Astrocyte of the spinal cord (primary cell): ENCODE measurements at regions not wholly inside any gene's neighbourhood (a gene's known extent, or its start where the extent isn't known, plus 50 kb on each side); places are given as distances from the start of the nearest gene placed in this dataset.

Experiments used
- DNase-seq: peaks from one replicate; pipeline ENCODE4 v3.0.0; 2011; ENCODE audit warnings: low read depth, low spot score
- H3K4me3 ChIP-seq: 2 replicates; pipeline ENCODE4 v1.5.1; 2011; ENCODE audit warnings: low read depth, mild to moderate bottlenecking, low read length, moderate library complexity
- in situ Hi-C: cut with HindIII; loops from 2 replicates; pipeline ENCODE4 v1.10.0; 2017; ENCODE audit warnings: low sequenced_read_pairs
- TF ChIP-seq, protein P1 (sequence below): IDR thresholded peaks from 2 replicates; pipeline ENCODE4 v1.5.1; 2012; ENCODE audit warnings: low read depth, mild to moderate bottlenecking, low read length, inconsistent platforms

DNA sequence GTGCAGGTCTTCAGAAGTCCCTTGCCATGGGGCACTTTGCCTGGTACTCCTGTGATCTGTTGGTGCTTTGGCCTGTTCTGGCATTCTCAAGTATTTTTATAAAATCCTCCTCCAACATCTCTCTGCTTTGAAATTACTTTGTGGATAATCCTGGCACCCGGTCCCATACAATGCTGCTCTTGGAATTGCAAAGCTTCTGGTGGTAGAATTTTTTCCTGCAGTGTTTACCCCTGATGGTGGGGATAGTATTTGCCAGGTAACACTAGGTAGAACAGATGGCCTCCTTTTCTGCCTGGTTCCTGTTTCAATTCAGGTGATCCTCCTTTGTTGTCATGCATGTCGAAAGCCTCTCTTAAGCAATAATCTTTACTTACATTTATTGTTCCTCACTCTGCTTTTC, 109.8 kb upstream of the ATP10B start:
- TF ChIP-seq, protein P1, sequence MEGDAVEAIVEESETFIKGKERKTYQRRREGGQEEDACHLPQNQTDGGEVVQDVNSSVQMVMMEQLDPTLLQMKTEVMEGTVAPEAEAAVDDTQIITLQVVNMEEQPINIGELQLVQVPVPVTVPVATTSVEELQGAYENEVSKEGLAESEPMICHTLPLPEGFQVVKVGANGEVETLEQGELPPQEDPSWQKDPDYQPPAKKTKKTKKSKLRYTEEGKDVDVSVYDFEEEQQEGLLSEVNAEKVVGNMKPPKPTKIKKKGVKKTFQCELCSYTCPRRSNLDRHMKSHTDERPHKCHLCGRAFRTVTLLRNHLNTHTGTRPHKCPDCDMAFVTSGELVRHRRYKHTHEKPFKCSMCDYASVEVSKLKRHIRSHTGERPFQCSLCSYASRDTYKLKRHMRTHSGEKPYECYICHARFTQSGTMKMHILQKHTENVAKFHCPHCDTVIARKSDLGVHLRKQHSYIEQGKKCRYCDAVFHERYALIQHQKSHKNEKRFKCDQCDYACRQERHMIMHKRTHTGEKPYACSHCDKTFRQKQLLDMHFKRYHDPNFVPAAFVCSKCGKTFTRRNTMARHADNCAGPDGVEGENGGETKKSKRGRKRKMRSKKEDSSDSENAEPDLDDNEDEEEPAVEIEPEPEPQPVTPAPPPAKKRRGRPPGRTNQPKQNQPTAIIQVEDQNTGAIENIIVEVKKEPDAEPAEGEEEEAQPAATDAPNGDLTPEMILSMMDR, result no peak
- H3K4me3 ChIP-seq, result no peak overlapping the region
- in situ Hi-C loops, result no loop called here
- no peak for DNase-seq

- in situ Hi-C loops, result no loop called here
- H3K4me3 ChIP-seq, result no peak overlapping the region
- no peak for DNase-seq
- TF ChIP-seq, protein P1, result no peak
Observed at GRCh38 chr5:160961038-160961437, 109.0 kb upstream of the ATP10B start.

- no peak overlapping the region for H3K4me3 ChIP-seq
- in situ Hi-C loops, result no loop called here
- TF ChIP-seq, protein P1, result no peak
- no peak for DNase-seq
Observed at GRCh38 chr5:160960592-160960991, 108.6 kb upstream of the ATP10B start.

GRCh38 chr5:160959804-160960203, 107.8 kb upstream of the ATP10B start:
- DNase-seq, result no peak
- TF ChIP-seq, protein P1, result no peak
- in situ Hi-C loops, result no loop called here
- no peak overlapping the region for H3K4me3 ChIP-seq

DNA sequence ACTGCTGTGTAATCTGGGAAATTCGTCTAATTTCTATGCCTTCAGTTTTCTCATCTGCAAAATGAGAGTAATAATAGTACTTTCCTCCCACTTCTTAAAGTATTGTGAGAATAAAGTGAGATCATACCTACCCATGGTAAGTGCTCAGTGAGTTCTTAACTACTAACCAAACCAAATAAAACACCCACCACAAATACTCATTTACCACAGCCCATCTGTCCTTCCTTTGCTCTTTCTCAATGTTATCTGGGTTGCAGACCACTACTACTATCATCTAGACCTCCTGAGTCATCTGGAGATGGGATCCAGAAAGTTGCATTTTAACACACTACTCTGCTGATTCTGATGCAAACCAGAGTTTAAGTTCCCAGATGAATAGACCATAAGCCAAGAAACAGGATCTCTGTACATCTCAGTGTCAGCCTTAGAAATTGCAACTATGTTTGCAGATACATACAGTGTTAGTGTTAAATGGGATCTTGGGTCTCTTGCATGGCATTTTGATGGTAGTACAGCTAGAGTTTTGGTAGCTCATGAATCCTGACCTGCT, 105.4 kb upstream of the ATP10B start:
- no peak overlapping the region for H3K4me3 ChIP-seq
- in situ Hi-C loops, result no loop called here
- TF ChIP-seq, protein P1, result no peak
- no peak for DNase-seq

DNA sequence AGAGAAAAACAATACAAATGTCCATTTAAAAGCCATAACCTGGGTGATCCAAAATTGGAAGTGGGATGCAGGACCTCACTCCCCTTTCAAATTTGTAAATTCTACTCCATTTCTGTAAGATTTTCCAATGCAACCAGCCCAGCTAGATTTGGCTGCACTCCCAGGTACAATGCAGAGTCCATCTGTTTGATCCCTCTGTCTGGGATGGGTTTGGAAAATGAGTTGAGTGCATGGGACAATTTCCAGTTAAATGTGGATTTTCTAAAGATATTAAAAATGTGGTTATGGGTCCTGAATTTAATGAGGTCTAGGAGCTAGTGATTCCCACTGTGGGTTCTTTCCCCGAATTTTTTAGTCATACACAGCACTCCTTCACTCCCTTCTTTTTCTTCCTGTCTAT, 104.0 kb upstream of the ATP10B start:
- in situ Hi-C loops, result no loop called here

More for the DNA sequence above, 104.0 kb upstream of the ATP10B start:
- no peak for DNase-seq
- TF ChIP-seq, protein P1, result no peak
- no peak overlapping the region for H3K4me3 ChIP-seq
